BJ (cell line): ENCODE measurements at regions not wholly inside any gene's neighbourhood (a gene's known extent, or its start where the extent isn't known, plus 50 kb on each side); places are given as distances from the start of the nearest gene placed in this dataset.
"Not testable (repeated sequence)": the region's sequence is repeated elsewhere in the genome, so short reads cannot be mapped to it uniquely, and the experiment has no call there.

Experiments
- CTCF ChIA-PET: fragments of 350-600 bp; formaldehyde crosslinking; extraction: SDS; loops from one replicate; lab custom pipeline; 2021; ENCODE audit warnings: antibody characterized with exemption, inconsistent platforms; lab: Yijun Ruan, JAX
- POLR2A ChIA-PET: fragments of 300-600 bp; sonication (Branson Sonifier 250); formaldehyde crosslinking; extraction: SDS; loops from one replicate; lab custom pipeline; 2021; ENCODE audit warnings: antibody characterized with exemption; lab: Charles Lee
- DNase-seq: peaks from one replicate; pipeline ENCODE4 v3.0.0-alpha.2; 2011; ENCODE audit warnings: low read depth
- H3K27me3 ChIP-seq: 2 replicates; pipeline ENCODE4 v1.6.0; 2011; ENCODE audit warnings: low read length; ENCODE audit not compliant: control insufficient read depth, insufficient read depth
- H3K36me3 ChIP-seq: 2 replicates; pipeline ENCODE4 v1.5.1; 2011; ENCODE audit warnings: low read length; ENCODE audit not compliant: control insufficient read depth, insufficient read depth
- H3K4me3 ChIP-seq: 2 replicates; pipeline ENCODE4 v1.5.1; 2011; ENCODE audit warnings: low read depth, mild to moderate bottlenecking, control low read depth, low read length
- TF ChIP-seq, protein P1 (sequence below): IDR thresholded peaks from 2 replicates; pipeline ENCODE4 v1.5.1; 2011; ENCODE audit warnings: low read depth, mild to moderate bottlenecking, control low read depth, inconsistent platforms, low read length, moderate library complexity; ENCODE audit not compliant: insufficient read depth

DNA sequence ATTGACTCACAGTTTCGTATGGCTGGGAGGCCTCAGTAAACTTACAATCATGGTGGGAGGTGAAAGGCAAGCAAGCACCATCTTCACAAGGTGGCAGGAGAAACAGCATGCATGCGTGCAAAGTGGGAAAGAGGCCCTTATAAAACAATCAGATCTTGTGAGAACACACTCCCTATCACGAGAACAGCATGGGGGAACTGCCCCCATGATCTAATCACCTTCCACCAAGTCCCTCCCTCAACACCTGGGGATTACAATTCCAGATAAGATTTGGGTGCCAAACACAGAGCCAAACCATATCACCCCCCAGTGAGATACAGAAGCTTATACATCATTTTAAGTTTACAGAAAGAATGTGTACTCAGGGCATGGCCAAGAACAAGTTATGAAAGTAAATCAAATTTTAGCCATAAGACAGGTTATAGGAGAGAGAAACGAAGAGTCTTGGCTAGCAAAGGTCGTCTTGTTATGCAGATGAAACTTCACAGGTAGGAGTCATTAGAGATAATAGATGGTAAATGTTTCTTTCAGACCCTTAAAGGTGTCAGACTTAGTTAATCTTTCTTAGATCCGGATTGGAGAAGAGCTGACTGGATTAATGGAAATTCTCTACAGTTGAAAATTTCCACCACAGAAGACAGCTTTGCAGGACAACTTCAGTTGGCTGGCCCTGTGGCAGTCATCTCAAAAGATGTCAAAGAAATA, 79.8 kb upstream of the SEL1L start:
- Histone ChIP-seq H3K27me3 (no peaks in the 10 kb centered on the region), H3K4me3 (no peak overlapping the region), H3K36me3 (no peaks in the 10 kb centered on the region)
- TF ChIP-seq, protein P1, sequence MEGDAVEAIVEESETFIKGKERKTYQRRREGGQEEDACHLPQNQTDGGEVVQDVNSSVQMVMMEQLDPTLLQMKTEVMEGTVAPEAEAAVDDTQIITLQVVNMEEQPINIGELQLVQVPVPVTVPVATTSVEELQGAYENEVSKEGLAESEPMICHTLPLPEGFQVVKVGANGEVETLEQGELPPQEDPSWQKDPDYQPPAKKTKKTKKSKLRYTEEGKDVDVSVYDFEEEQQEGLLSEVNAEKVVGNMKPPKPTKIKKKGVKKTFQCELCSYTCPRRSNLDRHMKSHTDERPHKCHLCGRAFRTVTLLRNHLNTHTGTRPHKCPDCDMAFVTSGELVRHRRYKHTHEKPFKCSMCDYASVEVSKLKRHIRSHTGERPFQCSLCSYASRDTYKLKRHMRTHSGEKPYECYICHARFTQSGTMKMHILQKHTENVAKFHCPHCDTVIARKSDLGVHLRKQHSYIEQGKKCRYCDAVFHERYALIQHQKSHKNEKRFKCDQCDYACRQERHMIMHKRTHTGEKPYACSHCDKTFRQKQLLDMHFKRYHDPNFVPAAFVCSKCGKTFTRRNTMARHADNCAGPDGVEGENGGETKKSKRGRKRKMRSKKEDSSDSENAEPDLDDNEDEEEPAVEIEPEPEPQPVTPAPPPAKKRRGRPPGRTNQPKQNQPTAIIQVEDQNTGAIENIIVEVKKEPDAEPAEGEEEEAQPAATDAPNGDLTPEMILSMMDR: no peak
- DNase-seq: no peak
- CTCF ChIA-PET: no interaction called here
- POLR2A ChIA-PET: no interaction called here

DNA sequence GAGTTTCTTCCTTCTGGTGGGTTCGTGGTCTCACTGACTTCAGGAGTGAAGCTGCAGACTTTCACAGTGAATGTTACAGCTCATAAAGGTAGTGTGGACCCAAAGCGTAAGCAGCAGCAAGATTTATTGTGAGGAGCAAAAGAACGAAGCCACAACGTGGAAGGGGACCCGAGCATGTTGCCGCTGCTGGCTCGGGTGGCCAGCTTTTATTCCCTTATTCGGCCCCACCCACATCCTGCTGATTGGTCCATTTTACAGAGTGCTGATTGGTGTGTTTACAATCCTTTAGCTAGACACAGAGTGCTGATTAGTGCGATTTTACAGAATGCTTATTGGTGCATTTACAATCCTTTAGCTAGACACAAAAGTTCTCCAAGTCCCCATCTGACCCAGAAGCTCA, 80.6 kb upstream of the SEL1L start:
- H3K27me3 ChIP-seq, H3K36me3 ChIP-seq, H3K4me3 ChIP-seq, POLR2A ChIA-PET, DNase-seq: not testable (repeated sequence)
- CTCF ChIA-PET: interaction anchor here (0.7 kb wide), 1 partner anchor 345 kb away, joined by 3 read pairs; no protein-coding TSS in a partner anchor

DNA sequence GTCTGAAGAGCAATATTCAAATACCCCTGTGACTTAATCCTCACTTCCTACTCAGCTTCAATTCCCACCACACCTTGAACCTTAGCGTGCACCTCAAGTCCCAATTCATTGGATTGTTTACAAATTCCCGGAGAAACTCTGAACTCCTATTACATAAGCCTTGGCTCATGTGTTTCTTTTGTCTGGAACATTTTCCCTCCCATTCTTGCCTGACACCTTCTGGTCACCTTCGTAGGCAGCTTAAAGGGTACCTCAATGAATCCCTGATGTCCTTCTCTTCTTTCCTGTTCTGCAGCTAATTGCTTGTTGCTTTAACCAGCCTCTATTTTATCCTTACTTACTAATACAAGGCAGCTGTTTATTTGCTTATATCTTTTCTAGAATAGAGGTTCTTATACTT, 85.0 kb upstream of the SEL1L start:
- POLR2A ChIA-PET: no interaction called here
- Histone ChIP-seq H3K27me3 (no peaks in the 10 kb centered on the region), H3K4me3 (no peak overlapping the region), H3K36me3 (no peaks in the 10 kb centered on the region)
- no peak for DNase-seq
- TF ChIP-seq, protein P1: no peak
- CTCF ChIA-PET: no interaction called here

DNA sequence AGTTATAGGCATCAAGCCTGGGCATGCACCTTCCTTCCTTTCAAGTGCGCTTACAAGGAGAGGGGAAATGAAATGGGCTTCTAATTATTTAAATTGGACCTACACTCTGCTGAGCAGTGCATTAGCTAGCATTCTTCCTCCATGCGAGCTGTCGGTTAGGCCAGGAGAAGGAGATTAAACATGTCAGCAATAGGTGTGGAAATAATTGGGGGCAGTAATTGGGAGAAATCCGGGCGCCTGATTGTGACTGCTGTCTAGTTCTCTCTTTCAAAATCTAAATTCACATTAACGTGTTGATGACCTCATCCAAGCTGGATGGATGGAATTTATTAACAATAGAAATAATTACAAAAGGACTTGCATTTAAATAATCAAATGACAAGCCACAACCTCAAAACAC, 86.2 kb upstream of the SEL1L start:
- Histone ChIP-seq H3K36me3 (no peaks in the 10 kb centered on the region), H3K27me3 (no peaks in the 10 kb centered on the region), H3K4me3 (no peak overlapping the region)
- DNase-seq: no peak
- POLR2A ChIA-PET: no interaction called here
- CTCF ChIA-PET: no interaction called here
- TF ChIP-seq, protein P1: no peak

DNA sequence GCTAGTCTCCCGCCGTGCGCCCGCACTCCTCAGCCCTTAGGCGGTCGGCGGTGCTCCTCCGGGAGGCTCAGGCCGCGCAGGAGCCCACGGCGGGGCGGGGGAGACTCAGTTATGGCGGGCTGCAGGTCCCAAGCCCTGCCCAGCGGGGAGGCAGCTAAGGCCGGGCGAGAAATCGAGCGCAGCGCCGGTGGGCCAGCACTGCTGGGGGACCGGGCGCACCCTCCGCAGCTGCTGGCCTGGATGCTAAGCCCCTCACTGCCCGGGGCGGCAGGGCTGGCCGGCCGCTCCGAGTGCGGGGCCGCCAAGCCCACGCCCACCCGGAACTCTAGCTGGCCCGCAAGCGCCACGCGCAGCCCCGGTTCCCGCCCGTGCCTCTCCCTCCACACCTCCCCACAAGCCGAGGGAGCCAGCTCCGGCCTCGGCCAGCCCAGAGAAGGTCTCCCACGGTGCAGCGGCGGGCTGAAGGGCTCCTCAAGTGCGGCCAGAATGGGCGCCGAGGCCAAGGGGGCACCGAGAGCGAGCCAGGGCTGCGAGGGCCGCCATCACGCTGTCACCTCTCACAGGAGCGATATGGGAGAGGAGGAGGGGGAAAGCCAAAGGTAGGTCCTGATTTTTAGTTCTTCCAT, 90.2 kb upstream of the SEL1L start:
- CTCF ChIA-PET, POLR2A ChIA-PET: not testable (repeated sequence)

DNA sequence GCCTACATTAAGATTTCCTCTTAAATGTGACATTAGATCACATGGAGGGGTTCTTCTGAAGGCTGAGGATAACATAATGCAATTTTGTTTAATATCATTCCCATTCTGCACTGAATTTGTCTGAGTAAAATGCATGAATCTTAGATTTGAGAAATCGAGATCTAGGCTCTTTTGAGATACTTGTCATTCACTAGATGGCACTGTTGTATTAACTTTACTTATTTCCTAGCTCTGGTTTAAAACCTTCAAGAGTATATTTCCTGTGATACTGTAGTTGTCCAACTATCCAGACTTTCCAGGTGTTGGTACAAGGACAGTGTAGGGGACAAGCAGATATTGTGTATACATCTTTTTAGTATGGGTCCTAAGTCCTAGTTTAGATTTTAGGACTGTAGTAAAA, 91.7 kb upstream of the SEL1L start:
- no peak for DNase-seq
- Histone ChIP-seq H3K4me3 (no peak overlapping the region), H3K36me3 (no peaks in the 10 kb centered on the region), H3K27me3 (no peaks in the 10 kb centered on the region)
- ChIA-PET POLR2A (no interaction called here), CTCF (interaction anchor here (1.0 kb wide), 1 partner anchor 24 kb away, joined by 3 read pairs; no protein-coding TSS in a partner anchor)
- TF ChIP-seq, protein P1: no peak

More for the DNA sequence above, 90.2 kb upstream of the SEL1L start:
- H3K36me3 ChIP-seq, H3K27me3 ChIP-seq, H3K4me3 ChIP-seq, DNase-seq: not testable (repeated sequence)
